Ovary (tissue), 3 donors: ENCODE measurements at regions not wholly inside any gene's neighbourhood (a gene's known extent, or its start where the extent isn't known, plus 50 kb on each side); places are given as distances from the start of the nearest gene placed in this dataset.

ENCODE experiments used
- CTCF ChIP-seq, 3 donors: fragments of 450-650 bp in 2 of 3; fragments of 200-600 bp in 1 of 3; IDR thresholded peaks; one replicate each; pipeline versions ENCODE4 v1.5.1 to v1.8.0; 2016 to 2022; ENCODE audit warnings: antibody characterized with exemption in 3 of 3, mild to moderate bottlenecking in 1 of 3
- EP300 ChIP-seq: sonication (generic); formaldehyde crosslinking; IDR thresholded peaks from one replicate; pipeline ENCODE4 v1.6.1; 2017; ENCODE audit warnings: antibody characterized with exemption
- POLR2A ChIP-seq: fragments of 450-650 bp; IDR thresholded peaks from one replicate; pipeline ENCODE4 v1.6.1; 2017; ENCODE audit warnings: antibody characterized with exemption, mild to moderate bottlenecking, moderate library complexity
- donor health status: DM: no; HTN: no; CAD: no.

- TF ChIP-seq CTCF (IDR thresholded peaks at IDR 0.05) (no peak), POLR2A (no peak), EP300 (no peak)
Measured at GRCh38 chr12:130031041-130031440, 127.2 kb upstream of the TMEM132D start.
